GM13976 (cell line): ENCODE measurements at regions not wholly inside any gene's neighbourhood (a gene's known extent, or its start where the extent isn't known, plus 50 kb on each side); places are given as distances from the start of the nearest gene placed in this dataset.

Experiments
- DNase-seq: peaks from one replicate; pipeline ENCODE4 v3.0.0; 2012; ENCODE audit warnings: low spot score
- CTCF ChIP-seq: IDR thresholded peaks from 2 replicates; pipeline ENCODE4 v1.5.1; 2012; ENCODE audit warnings: borderline replicate concordance, mild to moderate bottlenecking; ENCODE audit not compliant: insufficient read depth; ENCODE audit errors: extremely low read depth, missing control alignments, control extremely low read depth
- in situ Hi-C: fragments of 300-500 bp; cut with MboI; formaldehyde crosslinking; loops from one replicate; pipeline ENCODE4 v1.12.0; 2022; ENCODE audit warnings: low sequenced_read_pairs, mixed read lengths, inconsistent platforms; ENCODE audit not compliant: unreplicated experiment

- no peak for TF ChIP-seq CTCF
- DNase-seq = no peak
- in situ Hi-C loops = no loop called here
These were observed 224.5 kb upstream of the GLI3 start for GRCh38 chr7:42461537-42461936.

GRCh38 chr7:42460933-42461332 is 223.9 kb upstream of the GLI3 start:
- TF ChIP-seq CTCF = no peak
- in situ Hi-C loops = no loop called here
- DNase-seq = no peak

GRCh38 chr7:42460148-42460547 is 223.1 kb upstream of the GLI3 start:
- DNase-seq = no peak
- TF ChIP-seq CTCF = no peak
- in situ Hi-C loops = no loop called here

GRCh38 chr7:42457663-42458062 is 220.7 kb upstream of the GLI3 start:
- TF ChIP-seq CTCF = no peak
- in situ Hi-C loops = no loop called here
- no peak for DNase-seq

- in situ Hi-C loops = no loop called here
- no peak for TF ChIP-seq CTCF
- DNase-seq = no peak
These were observed 219.8 kb upstream of the GLI3 start for GRCh38 chr7:42456756-42457276.

- DNase-seq = no peak
- in situ Hi-C loops = no loop called here
- no peak for TF ChIP-seq CTCF
These were observed 219.3 kb upstream of the GLI3 start for GRCh38 chr7:42456267-42456666.

GRCh38 chr7:42453931-42454361 is 216.9 kb upstream of the GLI3 start:
- no peak for TF ChIP-seq CTCF
- no peak for DNase-seq
- in situ Hi-C loops = no loop called here
